GM19438 (cell line): ENCODE measurements at regions not wholly inside any gene's neighbourhood (a gene's known extent, or its start where the extent isn't known, plus 50 kb on each side); places are given as distances from the start of the nearest gene placed in this dataset.

ENCODE experiments used
- ATAC-seq: cut with Tn5 transposase; IDR thresholded peaks from one replicate; pipeline ENCODE4 v1.9.1; 2021; ENCODE audit warnings: low read depth; ENCODE audit not compliant: unreplicated experiment

DNA sequence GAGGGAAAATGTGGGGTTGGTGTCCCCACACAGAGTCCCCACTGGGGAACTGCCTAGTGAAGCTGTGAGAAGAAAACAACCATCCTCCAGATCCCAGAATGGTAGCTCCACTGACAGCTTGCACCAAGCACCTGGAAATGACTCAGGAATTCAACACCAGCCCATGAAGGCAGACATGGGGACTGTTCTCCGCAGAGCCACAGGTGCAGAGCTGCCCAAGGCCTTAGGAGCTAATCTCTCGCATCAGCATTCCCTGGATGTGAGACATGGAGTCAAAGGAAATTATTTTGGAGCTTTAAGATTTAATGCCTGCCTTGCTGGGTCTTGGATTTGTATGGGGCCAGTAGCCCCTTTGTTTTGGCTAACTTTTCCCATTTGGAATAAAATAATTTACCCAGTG, 367.9 kb downstream of the FAM133A start:
- ATAC-seq: no peak

DNA sequence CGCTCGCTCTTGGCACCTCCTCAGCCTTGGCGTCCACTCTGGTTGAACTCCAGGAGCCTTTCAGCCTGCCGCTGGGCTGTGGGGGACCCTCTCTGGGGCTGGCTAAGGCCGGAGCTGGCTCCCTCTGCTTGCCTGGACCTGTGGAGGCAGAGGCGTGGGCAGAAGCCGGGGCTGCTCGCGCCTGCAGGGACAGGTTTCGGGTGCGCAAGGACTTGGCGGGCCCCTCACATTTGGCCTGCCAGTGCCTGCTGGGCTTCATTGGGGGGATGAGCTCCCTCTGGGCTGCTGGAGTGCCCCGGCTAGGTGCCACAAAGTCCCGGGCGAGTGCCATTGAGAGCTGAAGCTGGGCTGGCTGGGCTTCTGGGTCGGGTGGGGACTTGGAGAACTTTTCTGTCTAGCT, 371.7 kb downstream of the FAM133A start:
- no peak for ATAC-seq

DNA sequence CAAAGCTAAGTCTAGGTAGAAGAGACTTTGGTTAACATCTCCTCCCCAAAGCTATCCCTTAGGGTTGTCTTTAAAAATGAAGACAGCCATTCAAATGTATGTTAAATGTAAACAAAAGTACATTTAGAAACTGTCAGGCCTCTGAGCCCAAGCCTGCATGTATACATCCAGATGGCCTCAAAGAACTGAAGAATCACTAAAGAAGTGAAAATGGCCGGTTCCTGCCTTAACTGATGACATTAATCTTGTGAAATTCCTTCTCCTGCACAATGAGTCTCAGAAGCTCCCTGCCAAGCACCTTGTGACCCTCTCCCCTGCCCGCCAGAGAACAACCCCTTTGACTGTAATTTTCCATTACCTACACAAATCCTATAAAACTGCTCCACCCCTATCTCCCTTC, 377.9 kb downstream of the FAM133A start:
- no peak for ATAC-seq

DNA sequence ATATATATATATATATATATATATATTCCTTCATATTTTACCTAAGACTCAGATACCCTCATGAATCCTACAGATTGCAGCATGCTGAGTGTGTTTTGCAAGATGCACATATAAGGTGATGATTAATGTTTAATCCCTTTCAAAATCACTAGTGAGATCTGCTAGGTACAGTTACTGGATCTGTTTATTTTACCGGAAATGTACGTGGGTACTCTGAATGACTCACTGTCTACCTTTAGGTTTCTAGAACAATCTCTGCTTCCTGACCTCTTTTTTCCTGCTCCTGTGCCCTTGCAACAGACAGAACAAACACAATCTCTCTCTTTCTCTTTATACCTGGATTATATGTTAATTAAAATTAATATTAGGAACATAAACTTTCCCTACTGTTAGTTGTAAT, 379.6 kb downstream of the FAM133A start:
- no peak for ATAC-seq

DNA sequence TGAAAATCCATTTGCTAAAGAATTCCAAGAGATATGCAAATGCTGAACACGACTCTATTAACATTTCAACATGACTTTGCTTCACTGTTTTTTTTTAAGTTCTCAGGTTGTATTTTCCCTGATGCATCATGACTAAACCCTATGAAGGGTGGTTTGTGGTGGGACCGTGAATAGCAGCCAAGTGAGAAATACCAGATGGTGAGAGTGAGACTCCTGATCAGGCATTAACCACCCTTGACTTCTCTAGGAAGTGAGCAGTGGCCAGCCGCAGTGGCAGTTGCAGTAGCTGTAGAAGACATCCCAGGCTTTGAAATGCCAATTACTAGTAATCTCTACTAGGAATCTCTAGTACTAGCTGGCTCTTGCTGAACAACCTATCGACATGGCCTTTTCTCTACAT, 383.4 kb downstream of the FAM133A start:
- no peak for ATAC-seq

DNA sequence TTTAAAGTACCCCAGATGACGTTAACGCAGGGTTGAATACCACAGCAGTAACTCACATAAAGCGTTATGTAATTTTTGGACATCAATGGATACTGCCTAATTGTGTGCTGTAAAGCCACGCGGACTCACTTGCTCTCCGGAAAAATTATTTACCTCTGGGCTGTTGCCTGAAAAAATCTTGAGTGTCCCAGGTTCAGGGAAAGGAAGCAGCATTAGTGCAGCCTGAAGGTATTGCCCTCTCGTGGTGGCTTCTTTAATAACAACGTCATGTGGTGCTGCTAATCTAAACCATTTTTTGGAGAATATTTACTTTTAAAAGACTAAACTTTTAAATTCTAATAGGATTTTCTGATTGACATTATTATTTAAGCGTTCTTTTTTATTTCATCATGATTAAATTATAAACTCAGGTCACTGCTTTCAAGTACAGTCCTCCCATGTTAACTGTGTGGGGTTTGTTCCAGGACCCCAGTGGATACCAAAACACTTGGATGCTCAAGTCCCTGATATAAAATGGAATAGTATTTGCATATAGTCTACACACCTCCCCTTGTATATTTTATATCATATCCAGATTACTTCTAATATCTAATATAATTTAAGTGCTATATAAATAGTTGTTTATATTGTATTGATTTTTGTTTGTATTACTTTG, 384.8 kb downstream of the FAM133A start:
- ATAC-seq: no peak

DNA sequence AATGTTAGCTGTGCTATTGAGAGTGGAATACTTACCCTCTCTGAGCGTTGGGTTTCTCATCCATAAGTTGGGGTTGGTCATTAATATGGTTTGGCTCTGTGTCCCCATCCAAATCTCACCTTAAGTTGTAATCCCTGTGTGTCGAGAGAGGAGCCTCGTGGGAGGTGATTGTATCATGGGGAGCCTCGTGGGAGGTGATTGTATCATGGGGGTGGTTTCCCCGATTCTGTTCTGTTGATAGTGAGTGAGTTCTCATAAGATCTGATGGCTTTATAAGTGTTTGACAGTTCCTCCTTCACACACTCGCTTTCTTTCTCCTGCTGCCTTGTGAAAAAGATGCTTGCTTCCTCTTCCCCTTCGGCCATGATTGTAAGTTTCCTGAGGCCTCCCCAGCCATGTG, 391.1 kb downstream of the FAM133A start:
- ATAC-seq: no peak

DNA sequence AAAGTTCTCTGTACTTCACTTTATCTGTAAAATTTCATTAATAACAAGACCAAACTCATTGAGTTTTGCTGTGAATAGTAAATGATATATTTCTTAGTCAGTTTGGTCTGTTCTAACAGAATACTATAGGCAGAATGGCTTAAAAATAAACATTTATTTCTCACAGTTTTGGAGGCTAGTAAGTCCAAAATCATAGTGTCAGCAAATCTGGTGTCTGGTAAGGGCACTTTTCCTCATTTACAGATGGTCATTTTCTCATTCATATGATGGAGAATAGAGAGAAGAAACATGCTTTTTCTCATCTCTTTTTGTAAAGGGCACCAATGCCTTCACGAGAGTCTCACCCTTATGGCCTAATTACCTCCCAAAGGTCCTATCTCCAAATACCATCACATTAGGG, 415.1 kb downstream of the FAM133A start:
- ATAC-seq: no peak

DNA sequence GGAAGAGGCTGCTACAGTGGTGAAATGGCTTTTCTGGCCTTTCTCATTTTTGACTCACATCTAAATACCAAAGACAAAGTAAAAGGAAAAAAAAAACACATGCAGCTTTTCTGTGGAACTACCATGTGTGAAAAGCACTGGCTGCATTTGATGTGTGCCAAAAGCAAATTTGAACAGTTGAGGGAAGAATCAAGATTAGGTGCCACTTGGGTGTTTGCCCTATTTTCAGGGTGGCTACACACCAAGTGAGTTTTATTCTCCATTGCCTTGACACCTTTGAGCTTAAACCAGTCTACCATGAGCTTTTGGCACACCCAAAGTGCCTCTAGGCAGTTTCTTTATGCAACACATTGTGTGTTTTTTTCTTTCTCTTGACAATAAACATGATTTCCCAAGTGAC, 423.9 kb downstream of the FAM133A start:
- no peak for ATAC-seq

DNA sequence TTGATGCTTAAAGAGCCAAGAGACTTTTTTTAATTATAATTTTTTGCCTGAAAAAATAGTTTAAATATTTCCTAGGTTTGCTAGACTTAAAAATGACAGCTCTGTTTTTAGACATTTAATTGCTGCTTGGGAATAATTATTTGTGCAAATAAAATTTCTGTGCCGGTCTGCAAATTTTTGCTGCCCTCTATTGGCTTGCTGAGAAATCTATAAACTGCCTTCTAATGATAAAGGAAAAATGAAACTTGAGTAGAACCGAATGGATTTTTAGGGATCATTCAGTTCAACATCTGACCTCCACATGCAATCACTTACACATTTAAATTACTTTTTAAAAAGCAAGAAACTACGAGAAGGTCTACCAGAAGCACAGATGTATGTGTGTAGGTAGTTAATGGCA, 434.0 kb downstream of the FAM133A start:
- no peak for ATAC-seq

DNA sequence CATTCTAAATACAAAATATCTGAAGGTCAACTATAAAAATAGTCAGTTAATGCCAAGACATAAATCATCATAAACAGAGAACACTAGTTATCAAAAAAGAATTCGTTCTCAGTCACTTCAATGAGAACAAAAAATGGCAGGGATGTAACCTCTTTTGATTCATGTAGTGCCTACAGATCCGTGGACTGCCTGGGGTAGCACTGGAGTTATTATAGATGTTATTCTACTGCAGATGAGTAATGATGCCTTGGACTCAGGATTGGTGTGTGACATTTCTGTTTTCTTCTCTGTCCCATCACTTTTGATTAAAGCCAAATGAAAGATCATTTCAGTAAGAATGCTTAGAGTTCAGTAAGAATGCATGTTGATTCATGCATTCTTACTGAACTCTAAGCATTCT, 440.4 kb downstream of the FAM133A start:
- no peak for ATAC-seq

DNA sequence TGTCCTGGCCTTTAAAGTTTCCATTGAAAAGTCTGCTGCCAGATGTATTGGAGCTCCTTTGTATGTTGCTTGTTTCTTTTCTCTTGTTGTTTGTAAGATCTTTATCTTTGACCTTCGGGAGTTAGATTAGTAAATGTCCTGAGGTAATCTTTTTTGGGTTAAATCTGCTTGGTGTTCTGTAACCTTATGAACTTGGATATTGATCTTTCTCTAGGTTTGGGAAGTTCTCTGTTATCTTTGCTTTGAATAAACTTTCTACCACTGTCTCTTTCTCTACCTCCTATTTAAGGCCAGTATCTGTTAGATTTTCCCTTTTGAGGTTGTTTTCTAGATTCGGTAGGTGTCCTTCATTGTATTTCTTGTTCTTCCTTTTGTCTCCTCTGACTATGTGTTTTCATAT, 447.8 kb downstream of the FAM133A start:
- no peak for ATAC-seq

DNA sequence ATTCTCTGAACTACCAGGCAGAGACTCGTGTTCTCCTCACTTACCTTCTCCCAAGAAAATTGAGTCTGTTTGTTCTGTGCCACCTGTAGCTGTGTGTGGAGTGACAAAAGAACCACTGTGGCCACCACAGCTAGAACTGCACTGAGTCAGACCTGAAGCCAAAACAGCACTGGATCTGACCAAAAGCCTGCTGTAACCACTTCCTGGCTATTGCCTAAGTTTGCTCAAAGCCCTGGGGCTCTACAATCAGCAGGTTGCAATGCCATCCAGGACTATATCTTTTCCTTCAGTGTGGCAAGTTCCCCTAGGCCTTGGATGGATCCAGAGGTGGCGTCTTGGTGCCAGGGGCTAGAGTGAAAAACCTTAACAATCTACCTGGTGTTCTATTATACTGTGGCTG, 449.1 kb downstream of the FAM133A start:
- ATAC-seq: no peak

DNA sequence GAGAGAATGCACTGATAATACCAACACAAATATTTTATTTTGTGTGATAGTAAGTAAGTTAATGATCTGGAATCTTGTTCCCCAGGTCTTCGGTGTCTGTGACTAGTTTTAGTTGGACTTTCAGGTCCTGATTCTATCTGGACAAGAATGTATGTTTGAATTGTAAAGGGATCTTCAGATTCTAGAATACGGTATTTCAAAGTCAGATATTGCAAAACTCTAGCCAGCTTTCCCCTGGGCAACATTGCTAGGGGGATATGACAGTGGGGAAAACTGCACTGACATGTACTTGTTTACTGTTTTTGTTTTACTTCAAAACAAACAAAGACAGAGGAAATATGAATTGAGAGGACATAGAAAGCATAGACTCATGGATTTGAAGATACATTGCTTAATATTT, 489.0 kb downstream of the FAM133A start:
- no peak for ATAC-seq

DNA sequence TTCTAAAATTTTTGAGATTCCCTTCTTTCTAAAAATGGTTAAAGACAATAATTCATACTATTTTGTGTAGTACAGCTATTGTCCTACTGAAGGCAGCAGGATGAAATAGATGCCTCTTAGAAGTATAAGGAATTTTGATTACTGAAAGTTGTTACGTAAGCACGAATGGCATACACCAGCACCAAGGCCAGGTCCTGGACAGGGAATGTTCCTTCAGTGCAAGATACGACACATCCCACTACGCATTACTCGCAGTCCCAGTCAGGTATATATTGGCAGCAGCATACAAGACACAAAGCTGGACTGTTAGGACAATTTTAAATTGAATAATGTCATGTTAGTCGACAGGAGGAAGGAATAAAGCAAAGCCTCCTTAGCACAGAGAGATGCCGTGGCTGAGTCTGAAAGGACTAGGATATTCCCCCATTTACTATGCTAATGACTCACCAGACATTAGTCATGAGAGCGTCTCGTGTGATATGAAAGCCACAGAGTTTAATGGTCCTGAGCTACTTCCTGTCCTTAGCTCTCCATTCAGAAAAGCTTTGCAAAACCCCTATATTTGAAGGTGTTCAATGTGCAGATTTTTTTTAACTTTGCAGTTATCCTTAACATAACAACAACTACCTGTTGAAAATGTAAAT, 504.3 kb downstream of the FAM133A start:
- no peak for ATAC-seq

DNA sequence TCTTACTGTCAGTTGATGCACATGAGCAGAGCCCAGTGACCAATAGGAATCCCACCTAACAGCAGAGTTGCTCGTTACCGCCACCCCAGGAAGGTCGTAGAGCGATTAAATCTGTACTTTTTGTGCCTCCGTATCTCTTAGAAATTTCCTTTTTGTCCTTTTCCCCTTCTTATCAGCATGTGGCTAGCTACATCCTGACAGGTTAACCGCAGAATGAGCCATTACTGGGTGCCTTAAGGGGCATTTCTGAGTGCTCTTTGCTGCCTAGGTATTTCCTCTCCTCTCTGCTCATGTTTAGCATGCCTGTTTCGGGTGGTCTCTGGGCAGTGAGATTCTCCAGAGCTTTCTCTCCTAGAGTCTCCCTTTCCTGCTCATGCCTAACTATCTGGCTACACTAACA, 530.5 kb downstream of the FAM133A start:
- ATAC-seq: no peak

DNA sequence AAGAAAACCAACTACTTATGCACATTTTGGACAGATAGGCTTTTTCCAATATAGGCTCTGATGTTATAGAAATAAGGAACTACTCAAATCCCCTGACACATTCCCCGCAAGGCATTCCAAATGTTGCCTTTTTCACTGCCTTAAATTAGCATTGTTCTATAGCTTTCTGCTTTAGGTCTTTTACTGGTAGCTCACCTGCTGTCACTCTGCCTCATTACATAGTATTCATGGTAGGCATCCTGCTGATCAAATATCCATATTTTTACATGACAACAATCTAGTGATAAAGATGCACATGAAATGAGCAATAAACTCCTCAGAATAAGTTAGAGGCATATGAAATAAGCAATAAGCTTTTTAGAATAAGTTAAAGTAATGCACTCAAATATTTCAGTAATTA, 542.7 kb downstream of the FAM133A start:
- ATAC-seq: no peak

DNA sequence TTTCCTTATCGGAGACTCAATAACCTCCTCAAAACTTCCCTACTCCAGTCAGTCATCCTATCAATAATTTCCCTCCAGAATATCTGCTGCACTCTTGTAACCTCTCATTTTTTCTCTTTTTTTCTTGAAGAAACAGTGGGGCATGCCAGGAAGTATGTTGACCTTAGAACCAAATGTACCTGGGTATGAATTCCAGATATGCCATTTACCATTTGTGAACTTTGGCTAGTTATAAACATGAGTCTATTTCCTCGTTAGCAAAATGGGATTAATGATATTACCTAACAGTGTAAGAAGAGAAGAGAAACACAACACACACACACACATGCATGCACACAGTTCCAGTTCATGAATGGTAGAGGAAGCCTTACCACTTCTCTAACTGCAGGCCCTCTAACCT, 578.2 kb downstream of the FAM133A start:
- no peak for ATAC-seq

DNA sequence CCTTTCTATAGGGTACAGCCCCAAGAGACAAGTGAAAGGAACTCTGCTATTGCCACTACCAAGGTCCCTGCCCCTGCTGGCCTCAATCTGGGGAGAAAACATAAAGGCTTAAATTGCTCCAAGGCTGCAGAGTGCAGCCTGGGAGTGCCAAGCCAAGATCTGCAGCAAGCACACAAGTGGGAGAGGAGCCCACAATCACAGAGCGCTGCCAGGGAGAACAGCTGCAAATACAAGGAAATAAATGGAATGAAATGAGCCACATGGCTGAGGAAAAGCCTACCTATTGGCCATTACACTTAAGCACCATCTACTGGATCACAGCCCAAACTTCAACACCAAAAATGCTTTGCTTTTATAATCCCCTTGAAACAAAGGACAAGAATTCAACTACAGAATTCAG, 582.4 kb downstream of the FAM133A start:
- ATAC-seq: no peak

DNA sequence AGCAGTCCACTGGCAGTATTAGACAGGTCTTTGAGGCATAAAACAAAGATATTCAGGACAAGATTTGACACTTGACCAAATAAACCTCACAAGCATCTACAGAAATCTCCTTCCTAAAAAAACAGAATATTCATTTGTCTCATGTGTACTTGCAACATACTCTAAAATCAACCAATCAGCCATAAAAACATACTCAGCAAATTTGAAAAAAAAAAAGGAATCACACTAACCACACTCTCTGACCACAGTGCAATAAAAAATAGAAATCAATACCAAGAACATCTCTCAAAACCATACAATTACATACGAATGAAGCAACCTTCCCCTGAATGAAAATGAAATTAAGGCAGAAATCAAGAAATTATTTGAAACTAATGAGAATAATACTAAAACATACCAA, 591.3 kb downstream of the FAM133A start:
- ATAC-seq: no peak

DNA sequence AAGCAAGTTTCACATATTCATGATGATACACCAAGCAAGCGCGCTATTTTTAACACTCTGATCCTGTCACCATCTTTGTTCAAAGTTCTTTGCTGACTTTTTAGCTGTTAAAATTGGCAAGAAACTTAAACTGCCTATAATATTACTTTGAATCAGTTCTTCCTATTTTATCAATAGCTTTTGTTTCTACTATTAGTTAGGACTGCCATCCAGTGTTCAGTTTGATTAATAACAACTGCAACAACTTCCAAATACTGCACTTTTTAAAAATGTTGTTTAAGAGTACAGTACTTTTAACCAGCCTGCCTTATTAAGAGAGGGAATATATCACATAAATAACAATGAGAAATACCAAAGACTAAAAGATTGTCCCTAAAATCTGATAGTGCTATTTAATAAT, 614.3 kb downstream of the FAM133A start:
- ATAC-seq: no peak

DNA sequence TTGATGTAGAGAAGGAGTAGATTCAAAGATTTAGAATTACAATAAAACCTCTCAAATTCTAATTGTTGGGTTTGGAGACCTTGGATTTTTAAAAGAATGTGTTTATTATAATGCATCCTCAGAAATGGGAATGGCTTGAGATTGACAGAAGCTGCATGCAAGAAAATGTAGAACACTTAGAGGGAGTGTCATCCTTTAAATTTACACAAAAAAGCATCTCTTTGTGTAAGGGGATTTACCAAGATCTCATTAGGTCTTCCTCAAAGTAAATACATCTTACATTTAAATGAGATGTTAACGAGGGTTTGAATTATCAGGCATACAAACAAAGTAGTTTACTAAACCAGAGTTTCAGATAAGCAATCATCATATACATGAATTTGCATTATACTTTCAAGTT, 615.0 kb downstream of the FAM133A start:
- ATAC-seq: no peak

DNA sequence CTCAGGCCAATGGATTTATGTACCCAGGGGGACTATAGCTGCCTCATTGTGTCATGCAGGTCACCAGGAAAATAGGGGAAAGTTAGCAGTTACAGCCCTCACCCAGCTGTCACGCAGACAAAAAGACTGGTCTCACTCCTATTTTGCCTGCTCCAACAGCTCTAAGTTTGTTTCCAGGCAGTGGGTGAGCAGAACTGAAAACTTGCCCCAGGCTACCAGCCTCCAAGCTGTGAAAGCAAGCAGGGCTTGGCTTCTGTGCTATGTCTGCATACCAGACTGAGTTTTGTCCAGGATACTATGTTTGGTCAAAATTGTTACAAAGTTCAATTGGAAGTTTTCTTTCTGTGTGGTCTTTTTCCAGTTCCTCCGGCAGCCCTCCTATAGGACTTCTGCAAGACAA, 628.4 kb downstream of the FAM133A start:
- ATAC-seq: no peak
